HL-60 (cell line): ENCODE measurements at regions not wholly inside any gene's neighbourhood (a gene's known extent, or its start where the extent isn't known, plus 50 kb on each side); places are given as distances from the start of the nearest gene placed in this dataset.

Source experiments
- DNase-seq, 2 experiments: peaks; one replicate each; pipeline ENCODE4 v3.0.0-alpha.2; 2010 to 2020; ENCODE audit warnings: low read depth in 1 of 2, low spot score in 1 of 2
- H3K27ac ChIP-seq: fragments of 250-450 bp; sonication (Bioruptor Pico); replicated peaks from 2 replicates; pipeline ENCODE4 v1.5.1; 2020; ENCODE audit warnings: mild to moderate bottlenecking, moderate library complexity
- H3K27me3 ChIP-seq: fragments of 250-450 bp; sonication (Bioruptor Pico); 2 replicates; pipeline ENCODE4 v1.5.1; 2021; ENCODE audit warnings: mild to moderate bottlenecking, moderate library complexity; ENCODE audit not compliant: insufficient read depth, poor library complexity, severe bottlenecking
- H3K4me3 ChIP-seq: replicated peaks from 2 replicates; pipeline ENCODE4 v1.5.1; 2011; ENCODE audit warnings: mild to moderate bottlenecking, control low read depth, low read length; ENCODE audit not compliant: insufficient read depth
- GABPA ChIP-seq: IDR thresholded peaks from 2 replicates; pipeline ENCODE4 v1.6.1; 2012; ENCODE audit warnings: low read depth
- POLR2AphosphoS5 ChIP-seq: IDR thresholded peaks from 2 replicates; pipeline ENCODE4 v1.6.1; 2012; ENCODE audit warnings: low read depth
- SPI1 ChIP-seq: IDR thresholded peaks from 2 replicates; pipeline ENCODE4 v1.6.1; 2012; ENCODE audit warnings: low read depth, mild to moderate bottlenecking, borderline replicate concordance
- TF ChIP-seq, protein P1 (sequence below): IDR thresholded peaks from 2 replicates; pipeline ENCODE4 v1.6.1; 2012; ENCODE audit warnings: low read depth; ENCODE audit not compliant: insufficient replicate concordance
- TF ChIP-seq, protein P2 (sequence below): IDR thresholded peaks from one replicate; pipeline ENCODE4 v1.5.1; 2011; ENCODE audit warnings: low read length, control low read depth, inconsistent platforms; ENCODE audit not compliant: insufficient read depth

DNA sequence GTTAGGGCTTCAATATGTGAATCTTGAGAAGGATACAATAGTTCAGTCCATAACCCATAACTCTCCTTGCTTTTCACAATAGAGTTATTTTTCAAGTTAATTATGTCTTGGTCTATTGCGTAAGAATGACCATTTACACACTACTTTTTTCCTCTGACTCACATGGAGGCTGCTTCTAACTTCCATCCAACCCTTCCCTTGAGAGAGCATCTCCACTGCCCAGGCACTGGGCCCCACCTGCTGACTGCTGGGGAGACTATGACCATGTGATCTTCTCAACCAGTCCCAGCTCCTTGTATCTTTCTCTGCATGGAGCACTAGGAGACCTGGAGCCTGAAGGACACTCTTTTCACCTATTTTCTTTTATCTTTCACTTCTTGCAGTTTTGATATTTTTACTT lies 251.5 kb downstream of the GPD2 start:
- H3K27me3 ChIP-seq, result no peaks in the 10 kb centered on the region
- peak in 1 of 2 experiments; percentile 35 for DNase-seq
- no peak for TF ChIP-seq POLR2AphosphoS5
- TF ChIP-seq, protein P1, sequence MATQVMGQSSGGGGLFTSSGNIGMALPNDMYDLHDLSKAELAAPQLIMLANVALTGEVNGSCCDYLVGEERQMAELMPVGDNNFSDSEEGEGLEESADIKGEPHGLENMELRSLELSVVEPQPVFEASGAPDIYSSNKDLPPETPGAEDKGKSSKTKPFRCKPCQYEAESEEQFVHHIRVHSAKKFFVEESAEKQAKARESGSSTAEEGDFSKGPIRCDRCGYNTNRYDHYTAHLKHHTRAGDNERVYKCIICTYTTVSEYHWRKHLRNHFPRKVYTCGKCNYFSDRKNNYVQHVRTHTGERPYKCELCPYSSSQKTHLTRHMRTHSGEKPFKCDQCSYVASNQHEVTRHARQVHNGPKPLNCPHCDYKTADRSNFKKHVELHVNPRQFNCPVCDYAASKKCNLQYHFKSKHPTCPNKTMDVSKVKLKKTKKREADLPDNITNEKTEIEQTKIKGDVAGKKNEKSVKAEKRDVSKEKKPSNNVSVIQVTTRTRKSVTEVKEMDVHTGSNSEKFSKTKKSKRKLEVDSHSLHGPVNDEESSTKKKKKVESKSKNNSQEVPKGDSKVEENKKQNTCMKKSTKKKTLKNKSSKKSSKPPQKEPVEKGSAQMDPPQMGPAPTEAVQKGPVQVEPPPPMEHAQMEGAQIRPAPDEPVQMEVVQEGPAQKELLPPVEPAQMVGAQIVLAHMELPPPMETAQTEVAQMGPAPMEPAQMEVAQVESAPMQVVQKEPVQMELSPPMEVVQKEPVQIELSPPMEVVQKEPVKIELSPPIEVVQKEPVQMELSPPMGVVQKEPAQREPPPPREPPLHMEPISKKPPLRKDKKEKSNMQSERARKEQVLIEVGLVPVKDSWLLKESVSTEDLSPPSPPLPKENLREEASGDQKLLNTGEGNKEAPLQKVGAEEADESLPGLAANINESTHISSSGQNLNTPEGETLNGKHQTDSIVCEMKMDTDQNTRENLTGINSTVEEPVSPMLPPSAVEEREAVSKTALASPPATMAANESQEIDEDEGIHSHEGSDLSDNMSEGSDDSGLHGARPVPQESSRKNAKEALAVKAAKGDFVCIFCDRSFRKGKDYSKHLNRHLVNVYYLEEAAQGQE, result no peak
- TF ChIP-seq, protein P2, sequence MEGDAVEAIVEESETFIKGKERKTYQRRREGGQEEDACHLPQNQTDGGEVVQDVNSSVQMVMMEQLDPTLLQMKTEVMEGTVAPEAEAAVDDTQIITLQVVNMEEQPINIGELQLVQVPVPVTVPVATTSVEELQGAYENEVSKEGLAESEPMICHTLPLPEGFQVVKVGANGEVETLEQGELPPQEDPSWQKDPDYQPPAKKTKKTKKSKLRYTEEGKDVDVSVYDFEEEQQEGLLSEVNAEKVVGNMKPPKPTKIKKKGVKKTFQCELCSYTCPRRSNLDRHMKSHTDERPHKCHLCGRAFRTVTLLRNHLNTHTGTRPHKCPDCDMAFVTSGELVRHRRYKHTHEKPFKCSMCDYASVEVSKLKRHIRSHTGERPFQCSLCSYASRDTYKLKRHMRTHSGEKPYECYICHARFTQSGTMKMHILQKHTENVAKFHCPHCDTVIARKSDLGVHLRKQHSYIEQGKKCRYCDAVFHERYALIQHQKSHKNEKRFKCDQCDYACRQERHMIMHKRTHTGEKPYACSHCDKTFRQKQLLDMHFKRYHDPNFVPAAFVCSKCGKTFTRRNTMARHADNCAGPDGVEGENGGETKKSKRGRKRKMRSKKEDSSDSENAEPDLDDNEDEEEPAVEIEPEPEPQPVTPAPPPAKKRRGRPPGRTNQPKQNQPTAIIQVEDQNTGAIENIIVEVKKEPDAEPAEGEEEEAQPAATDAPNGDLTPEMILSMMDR, result no peak
- no peak for TF ChIP-seq SPI1
- no peak for TF ChIP-seq GABPA
- no peak overlapping the region for H3K4me3 ChIP-seq
- no peak overlapping the region for H3K27ac ChIP-seq

DNA sequence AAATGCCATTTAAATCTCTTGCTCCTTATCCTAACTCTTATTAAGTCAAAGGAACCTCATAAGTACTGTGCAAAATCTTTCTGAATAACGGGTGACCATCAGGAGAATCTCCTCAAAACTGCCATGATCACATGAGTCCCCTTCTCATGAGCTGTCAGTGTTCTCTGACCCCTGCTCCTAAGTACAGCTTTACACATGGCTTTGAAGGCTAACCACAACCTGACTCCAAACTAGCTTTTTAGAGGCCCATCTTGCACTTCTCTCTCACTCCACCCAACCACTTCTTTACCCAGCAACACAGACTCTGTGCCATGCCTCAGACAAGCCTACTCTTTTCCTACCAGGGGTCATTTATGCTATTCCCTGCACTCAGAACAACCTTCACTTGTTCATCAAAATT lies 253.8 kb downstream of the GPD2 start:
- H3K4me3 ChIP-seq, result no peak overlapping the region
- TF ChIP-seq, protein P1, result no peak
- TF ChIP-seq GABPA, result no peak
- DNase-seq, result no peak
- H3K27me3 ChIP-seq, result no peaks in the 10 kb centered on the region
- no peak overlapping the region for H3K27ac ChIP-seq

DNA sequence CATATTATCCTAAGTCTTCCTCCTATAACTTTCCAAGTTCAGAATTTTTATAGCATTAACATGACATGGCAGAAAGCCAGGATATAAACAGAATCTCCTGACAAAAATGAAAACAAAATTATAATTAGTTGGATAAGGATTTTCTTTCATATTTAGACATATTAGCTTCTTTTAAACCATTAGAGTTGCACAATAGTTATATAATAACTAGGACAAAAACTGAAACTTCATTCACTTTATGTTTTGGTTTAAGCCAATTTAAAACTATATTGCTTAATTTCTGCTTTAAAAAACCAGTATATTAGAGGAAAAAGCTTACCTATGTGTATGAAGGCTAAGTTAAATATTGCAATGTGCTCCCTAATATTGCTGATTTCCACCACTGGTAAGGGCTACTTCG lies 254.8 kb downstream of the GPD2 start:
- DNase-seq, result no peak
- H3K27me3 ChIP-seq, result no peaks in the 10 kb centered on the region
- H3K27ac ChIP-seq, result no peak overlapping the region
- no peak overlapping the region for H3K4me3 ChIP-seq
- TF ChIP-seq SPI1 (no peak), GABPA (no peak), POLR2AphosphoS5 (no peak)
- TF ChIP-seq, protein P1, result no peak
- TF ChIP-seq, protein P2, result no peak

DNA sequence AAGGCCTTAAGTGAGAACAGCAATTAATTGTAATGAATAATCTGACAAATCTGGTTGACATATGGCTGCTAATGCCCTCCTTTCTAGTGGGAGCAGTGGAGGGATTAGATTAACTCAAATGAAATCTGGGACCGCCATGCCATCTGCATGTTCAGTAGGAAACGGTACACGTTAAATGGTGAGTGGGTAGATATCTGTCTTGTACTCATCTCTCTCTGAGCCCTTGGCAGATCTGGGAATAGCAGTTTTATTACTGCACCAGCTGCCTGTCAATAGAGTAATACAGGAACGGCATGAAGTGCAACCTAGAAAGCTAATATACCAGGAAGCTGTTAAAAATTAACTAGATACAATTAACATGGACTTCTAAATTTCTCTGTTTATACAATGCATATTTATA lies 258.8 kb downstream of the GPD2 start:
- H3K27me3 ChIP-seq, result peaks cover 2% of the 10 kb centered on the region
- TF ChIP-seq, protein P2, result no peak
- no peak for TF ChIP-seq POLR2AphosphoS5
- no peak for TF ChIP-seq GABPA
- TF ChIP-seq SPI1, result no peak
- TF ChIP-seq, protein P1, result no peak
- H3K4me3 ChIP-seq, result no peak overlapping the region
- no peak overlapping the region for H3K27ac ChIP-seq
- DNase-seq, result no peak
